ENCODE measurements at regions not wholly inside any gene's neighbourhood (a gene's known extent, or its start where the extent isn't known, plus 50 kb on each side); places are given as distances from the start of the nearest gene placed in this dataset.
"Not testable (repeated sequence)": the region's sequence is repeated elsewhere in the genome, so short reads cannot be mapped to it uniquely, and the experiment has no call there.

DNA sequence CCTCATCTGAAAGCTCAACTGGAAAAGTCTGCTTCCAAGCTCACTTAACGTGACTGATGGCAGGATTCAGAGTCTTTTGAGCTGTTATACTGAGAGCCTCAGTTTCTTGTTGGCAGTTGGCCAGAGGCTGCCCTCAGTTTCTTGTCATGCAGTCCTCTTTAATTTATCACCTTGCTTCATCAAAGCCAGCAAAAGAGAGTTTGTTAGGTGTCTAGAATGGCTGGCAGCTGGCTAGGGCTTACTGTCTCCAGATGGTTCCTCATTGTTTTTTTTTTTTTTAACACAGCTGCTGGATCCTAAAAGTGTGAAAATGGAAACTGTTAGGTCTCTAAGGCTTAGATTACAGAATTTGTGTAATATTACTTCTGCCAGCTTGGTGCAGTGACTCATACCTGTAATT is 310.6 kb downstream of the PDCD6IP start:
- Histone ChIP-seq H3K27ac (no peak overlapping the region), H3K36me3 (no peaks in the 10 kb centered on the region), H3K4me1 (no peaks in the 10 kb centered on the region), H3K27me3 (no peaks in the 10 kb centered on the region), H3K4me3 (no peak overlapping the region), H3K9me3 (no peaks in the 10 kb centered on the region)
- intact Hi-C loops (cut with DNase I), result loop anchor here (10.0 kb wide), 1 partner anchor 576 kb away; no protein-coding TSS in a partner anchor
- no peak for DNase-seq (ENCODE audit: low spot score in 2 of 2)
- TF ChIP-seq, protein P1, sequence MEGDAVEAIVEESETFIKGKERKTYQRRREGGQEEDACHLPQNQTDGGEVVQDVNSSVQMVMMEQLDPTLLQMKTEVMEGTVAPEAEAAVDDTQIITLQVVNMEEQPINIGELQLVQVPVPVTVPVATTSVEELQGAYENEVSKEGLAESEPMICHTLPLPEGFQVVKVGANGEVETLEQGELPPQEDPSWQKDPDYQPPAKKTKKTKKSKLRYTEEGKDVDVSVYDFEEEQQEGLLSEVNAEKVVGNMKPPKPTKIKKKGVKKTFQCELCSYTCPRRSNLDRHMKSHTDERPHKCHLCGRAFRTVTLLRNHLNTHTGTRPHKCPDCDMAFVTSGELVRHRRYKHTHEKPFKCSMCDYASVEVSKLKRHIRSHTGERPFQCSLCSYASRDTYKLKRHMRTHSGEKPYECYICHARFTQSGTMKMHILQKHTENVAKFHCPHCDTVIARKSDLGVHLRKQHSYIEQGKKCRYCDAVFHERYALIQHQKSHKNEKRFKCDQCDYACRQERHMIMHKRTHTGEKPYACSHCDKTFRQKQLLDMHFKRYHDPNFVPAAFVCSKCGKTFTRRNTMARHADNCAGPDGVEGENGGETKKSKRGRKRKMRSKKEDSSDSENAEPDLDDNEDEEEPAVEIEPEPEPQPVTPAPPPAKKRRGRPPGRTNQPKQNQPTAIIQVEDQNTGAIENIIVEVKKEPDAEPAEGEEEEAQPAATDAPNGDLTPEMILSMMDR (IDR thresholded peaks at IDR 0.05), result no peak

DNA sequence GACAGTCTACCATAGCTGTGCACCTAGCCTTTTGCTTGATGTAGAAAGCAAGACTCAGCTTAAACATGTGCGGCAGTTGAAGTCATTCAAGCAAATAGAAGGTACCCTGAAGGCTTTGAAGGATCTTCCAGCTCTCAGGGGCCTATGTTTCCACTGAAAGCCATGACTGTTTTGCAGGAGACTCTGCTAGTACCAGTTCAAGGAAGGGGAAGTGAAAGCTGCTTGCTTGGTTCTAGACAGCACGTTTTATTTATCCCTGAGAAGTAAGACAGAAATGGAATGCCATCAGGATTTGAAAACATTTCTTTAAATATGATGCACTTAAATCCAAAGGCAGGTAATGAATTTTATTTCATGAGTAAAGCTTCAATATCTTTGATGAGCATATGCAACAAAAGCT is 311.4 kb downstream of the PDCD6IP start:
- no peaks in the 10 kb centered on the region for H3K4me1 ChIP-seq
- no peak for DNase-seq (ENCODE audit: low spot score in 2 of 2)
- H3K9me3 ChIP-seq, result no peaks in the 10 kb centered on the region
- intact Hi-C loops (cut with DNase I), result loop anchor here (10.0 kb wide), 1 partner anchor 575 kb away; no protein-coding TSS in a partner anchor
- H3K36me3 ChIP-seq, result no peaks in the 10 kb centered on the region
- H3K27me3 ChIP-seq, result no peaks in the 10 kb centered on the region
- no peak overlapping the region for H3K4me3 ChIP-seq
- no peak overlapping the region for H3K27ac ChIP-seq
- TF ChIP-seq, protein P1 (IDR thresholded peaks at IDR 0.05), result no peak

DNA sequence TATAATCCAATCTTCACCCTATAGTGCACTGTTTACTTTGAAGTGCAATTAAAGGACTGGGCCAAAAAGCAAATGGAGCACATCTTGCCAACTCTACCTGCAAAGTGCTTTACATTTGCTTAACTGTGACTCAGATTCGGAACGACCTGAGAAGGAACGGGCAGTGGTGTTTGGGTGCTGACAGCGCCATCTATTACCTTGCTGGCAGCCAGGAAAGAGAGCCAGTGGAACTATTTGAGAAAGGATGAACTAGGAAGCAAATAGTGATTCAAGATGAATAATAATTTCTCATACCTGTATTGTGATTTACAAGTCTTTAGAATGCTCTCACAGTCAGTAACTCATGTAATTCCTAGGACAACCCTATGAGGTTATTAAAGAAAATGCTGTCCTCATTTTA is 312.9 kb downstream of the PDCD6IP start:
- intact Hi-C loops (cut with DNase I), result no loop called here
- no peak overlapping the region for H3K4me3 ChIP-seq
- TF ChIP-seq, protein P1 (IDR thresholded peaks at IDR 0.05), result no peak
- no peak for DNase-seq (ENCODE audit: low spot score in 2 of 2)
- H3K4me1 ChIP-seq, result no peaks in the 10 kb centered on the region
- no peaks in the 10 kb centered on the region for H3K27me3 ChIP-seq
- H3K27ac ChIP-seq, result no peak overlapping the region
- peaks cover 0 to 2% of the 10 kb centered on the region in 2 donors for H3K9me3 ChIP-seq
- H3K36me3 ChIP-seq, result no peaks in the 10 kb centered on the region

DNA sequence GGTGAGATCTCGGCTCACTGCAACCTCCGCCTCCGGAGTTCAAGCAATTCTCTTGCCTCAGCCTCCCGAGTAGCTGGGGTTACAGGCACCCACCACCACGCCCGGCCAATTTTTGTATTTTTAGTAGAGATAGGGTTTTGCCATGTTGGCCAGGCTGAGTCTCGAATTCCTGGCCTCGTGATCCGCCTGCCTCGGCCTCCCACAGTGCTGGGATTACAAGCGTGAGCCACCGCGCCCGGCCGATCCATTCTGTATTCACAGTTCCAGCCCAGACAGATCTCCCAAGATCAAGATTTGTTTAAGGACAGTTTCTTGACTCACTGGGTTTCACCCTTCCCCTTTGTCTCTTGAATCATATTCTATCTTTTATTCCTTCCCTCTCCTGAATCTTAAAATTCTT is 313.8 kb downstream of the PDCD6IP start:
- H3K9me3 ChIP-seq; H3K27ac ChIP-seq; H3K27me3 ChIP-seq; intact Hi-C loops (cut with DNase I); H3K4me3 ChIP-seq; H3K36me3 ChIP-seq; DNase-seq (ENCODE audit: low spot score in 2 of 2); H3K4me1 ChIP-seq: not testable (repeated sequence)

DNA sequence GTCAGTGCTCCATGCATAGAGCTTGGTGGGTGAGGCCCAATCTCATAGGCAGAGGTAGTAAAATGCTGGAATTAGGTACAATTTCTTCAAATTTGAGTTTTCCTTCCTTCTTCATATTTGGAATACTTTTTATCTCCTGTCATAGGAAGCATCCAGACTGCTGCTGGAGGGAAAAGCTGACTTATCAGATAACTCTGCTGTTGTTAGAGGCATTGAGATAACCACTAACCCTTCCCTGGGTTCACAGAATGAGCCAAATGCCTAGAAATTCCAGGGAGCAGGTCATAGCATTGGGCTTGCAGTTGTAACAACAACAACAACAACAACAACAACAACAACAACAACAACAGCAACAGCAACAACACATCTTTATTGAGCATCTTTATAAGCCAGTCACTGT is 332.7 kb downstream of the PDCD6IP start:
- intact Hi-C loops (cut with DNase I), result no loop called here
- no peak for DNase-seq (ENCODE audit: low spot score in 2 of 2)
- peaks cover 0 to 8% of the 10 kb centered on the region in 2 donors for H3K9me3 ChIP-seq

DNA sequence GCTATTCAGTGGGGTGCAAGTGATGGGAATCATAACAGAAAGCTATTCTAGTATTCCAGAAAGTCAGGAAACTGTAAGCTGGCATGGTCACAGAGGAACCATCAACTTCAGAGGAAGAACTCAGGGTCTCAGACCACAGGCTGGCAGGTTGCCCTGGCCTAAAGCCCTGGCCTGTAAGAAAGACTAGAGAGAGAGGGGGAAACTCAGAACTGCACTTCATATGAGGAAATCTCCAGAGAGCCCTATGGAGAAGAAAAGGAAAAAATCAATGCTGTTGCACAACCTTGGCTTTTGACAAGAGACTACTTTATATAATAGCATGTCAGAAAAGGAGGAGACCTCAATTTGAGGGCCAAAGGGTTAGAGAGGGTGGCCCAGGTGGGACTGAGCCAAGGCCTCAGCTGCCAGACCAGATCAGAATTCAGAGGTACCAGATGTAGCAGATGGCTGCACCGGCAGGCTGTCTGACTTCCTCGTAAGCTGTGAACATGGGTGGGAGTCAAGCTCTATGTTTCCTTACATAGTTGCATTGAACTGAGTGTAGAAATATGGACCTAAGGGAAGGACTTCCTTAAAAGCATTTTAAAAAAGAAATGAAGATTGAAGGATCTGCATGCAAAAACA is 333.8 kb downstream of the PDCD6IP start:
- Histone ChIP-seq H3K27me3 (no peaks in the 10 kb centered on the region), H3K36me3 (no peaks in the 10 kb centered on the region), H3K4me3 (no peak overlapping the region), H3K4me1 (peaks cover 0 to 7% of the 10 kb centered on the region in 2 donors), H3K9me3 (peaks cover 0 to 8% of the 10 kb centered on the region in 2 donors), H3K27ac (no peak overlapping the region)
- DNase-seq (ENCODE audit: low spot score in 2 of 2), result no peak
- intact Hi-C loops (cut with DNase I), result no loop called here
- TF ChIP-seq, protein P1 (IDR thresholded peaks at IDR 0.05), result no peak

More for the DNA sequence above, 332.7 kb downstream of the PDCD6IP start:
- H3K4me1 ChIP-seq, result peaks cover 0 to 7% of the 10 kb centered on the region in 2 donors
- H3K36me3 ChIP-seq, result no peaks in the 10 kb centered on the region
- H3K27me3 ChIP-seq, result no peaks in the 10 kb centered on the region
- TF ChIP-seq, protein P1 (IDR thresholded peaks at IDR 0.05), result no peak
- H3K27ac ChIP-seq, result no peak overlapping the region
- no peak overlapping the region for H3K4me3 ChIP-seq

Measured in ascending aorta (tissue), 2 donors.